ENCODE measurements at regions not wholly inside any gene's neighbourhood (a gene's known extent, or its start where the extent isn't known, plus 50 kb on each side); places are given as distances from the start of the nearest gene placed in this dataset.

- no peak for TF ChIP-seq REST (IDR thresholded peaks at IDR 0.05; ENCODE audit: low read depth)
- TF ChIP-seq YY1 (IDR thresholded peaks at IDR 0.05; ENCODE audit: low read depth): no peak
Observed at GRCh38 chr1:48062353-48062752, 65.2 kb upstream of the TRABD2B start.
